Activated CD4-positive, alpha-beta T cell treated with anti-CD3 and anti-CD28 coated beads, Interleukin-10, Interleukin-2, amounts not matched to agents 100 ng/mL and 50 ng/mL, durations not matched to agents 16 hours and 8 hours (primary cell): ENCODE measurements at regions not wholly inside any gene's neighbourhood (a gene's known extent, or its start where the extent isn't known, plus 50 kb on each side); places are given as distances from the start of the nearest gene placed in this dataset.

Source experiments
- DNase-seq: peaks from one replicate; pipeline ENCODE4 v3.0.0-alpha.2; 2020

- no peak for DNase-seq
Observed at GRCh38 chr10:131844529-131845084, 56.2 kb upstream of the PPP2R2D start.

- DNase-seq, result no peak
Observed at GRCh38 chr10:131845505-131846239, 55.1 kb upstream of the PPP2R2D start.

GRCh38 chr10:131846240-131847101 lies 54.3 kb upstream of the PPP2R2D start:
- no peak for DNase-seq

- no peak for DNase-seq
Observed at GRCh38 chr10:131847241-131847783, 53.5 kb upstream of the PPP2R2D start.

GRCh38 chr10:131848296-131848695 lies 52.5 kb upstream of the PPP2R2D start:
- no peak for DNase-seq

GRCh38 chr10:131848741-131849590 lies 51.8 kb upstream of the PPP2R2D start:
- no peak for DNase-seq

- DNase-seq, result no peak
Observed at GRCh38 chr10:131849591-131850382, 51.0 kb upstream of the PPP2R2D start.

GRCh38 chr10:131850383-131850870 lies 50.4 kb upstream of the PPP2R2D start:
- no peak for DNase-seq
